B cell (primary cell): ENCODE measurements at regions not wholly inside any gene's neighbourhood (a gene's known extent, or its start where the extent isn't known, plus 50 kb on each side); places are given as distances from the start of the nearest gene placed in this dataset. TPM values are rescaled to one million over a fixed set of nuclear protein-coding genes. Genes with fewer than 3 reads are reported as not detected.
A peak's percentile ranks its signal among the peaks of the same experiment; 100 is the strongest.
"Not testable (repeated sequence)": the region's sequence is repeated elsewhere in the genome, so short reads cannot be mapped to it uniquely, and the experiment has no call there.

Source experiments
- ATAC-seq: fragments of 200-7000 bp; cut with Tn5 transposase; one replicate; pipeline ENCODE4 v1.10.0; 2021; ENCODE audit warnings: low read depth, mild to moderate bottlenecking, moderate number of reproducible peaks, moderate library complexity
- CTCF ChIA-PET: fragments of 350-600 bp; sonication (Branson Sonifier 250); formaldehyde crosslinking; loops from one replicate; lab custom pipeline; 2021; ENCODE audit warnings: antibody characterized with exemption, inconsistent platforms; lab: Charles Lee
- POLR2A ChIA-PET: fragments of 350-600 bp; sonication (Branson Sonifier 250); formaldehyde crosslinking; loops from one replicate; lab custom pipeline; 2021; ENCODE audit warnings: antibody characterized with exemption; lab: Charles Lee
- DNase-seq: peaks from one replicate; pipeline ENCODE4 v3.0.0; 2013
- H2AFZ ChIP-seq: 2 replicates; pipeline ENCODE4 v1.6.1; 2012; ENCODE audit warnings: mild to moderate bottlenecking, low read depth, low read length; ENCODE audit not compliant: insufficient read depth, poor library complexity, severe bottlenecking
- H3K27ac ChIP-seq, 2 donors: 1 replicate in 1 of 2; 2 replicates in 1 of 2; pipeline ENCODE4 v1.5.1; 2012 to 2013; ENCODE audit warnings: low read length in 2 of 2, mild to moderate bottlenecking in 2 of 2, moderate library complexity in 1 of 2
- H3K27me3 ChIP-seq, 4 experiments: fragments of 200-600 bp in 1 of 4; sonication (generic) in 1 of 4; replicated peaks in 1 of 4; 1 replicate in 2 of 4; 2 replicates in 2 of 4; pipeline versions ENCODE4 v1.6.1 to v1.7.0; 2013 to 2016; ENCODE audit warnings: low read length in 3 of 4, mild to moderate bottlenecking in 2 of 4, mixed read lengths in 1 of 4, moderate library complexity in 1 of 4; ENCODE audit not compliant: insufficient read depth in 4 of 4, control insufficient read depth in 3 of 4; ENCODE audit errors: control extremely low read depth in 1 of 4
- H3K36me3 ChIP-seq, 2 experiments: replicated peaks in 1 of 2; 1 replicate in 1 of 2; 2 replicates in 1 of 2; pipeline versions ENCODE4 v1.6.1 to v1.7.1; 2013; ENCODE audit warnings: low read length in 1 of 2; ENCODE audit not compliant: insufficient read depth in 2 of 2, control insufficient read depth in 1 of 2; ENCODE audit errors: control extremely low read depth in 1 of 2, extremely low read depth in 1 of 2
- H3K4me1 ChIP-seq, 2 donors: fragments of 200-600 bp in 1 of 2; sonication (generic) in 1 of 2; 1 replicate in 1 of 2; 2 replicates in 1 of 2; pipeline versions ENCODE4 v1.5.1 to v1.6.1; 2013 to 2017; ENCODE audit warnings: low read length in 2 of 2; ENCODE audit not compliant: control insufficient read depth in 2 of 2, insufficient read depth in 2 of 2
- H3K4me2 ChIP-seq: replicated peaks from 2 replicates; pipeline ENCODE3; 2012; ENCODE audit warnings: mild to moderate bottlenecking, low read depth, low read length; ENCODE audit not compliant: poor library complexity, severe bottlenecking
- H3K4me3 ChIP-seq, 5 experiments: fragments of 200-600 bp in 1 of 5; sonication (generic) in 1 of 5; 1 replicate in 3 of 5; 2 replicates in 2 of 5; pipeline versions ENCODE4 v1.5.1 to v1.7.0; 2011 to 2016; ENCODE audit warnings: low read length in 4 of 5, mild to moderate bottlenecking in 4 of 5, low read depth in 2 of 5, control low read depth in 1 of 5, moderate library complexity in 1 of 5; ENCODE audit not compliant: insufficient read depth in 1 of 5; ENCODE audit errors: control extremely low read depth in 1 of 5, extremely low read depth in 1 of 5
- H3K79me2 ChIP-seq: fragments of 200-600 bp; sonication (generic); one replicate; pipeline ENCODE4 v1.6.0; 2016; ENCODE audit warnings: low read length; ENCODE audit not compliant: control insufficient read depth, insufficient read depth
- H3K9ac ChIP-seq: fragments of 200-600 bp; sonication (generic); 2 replicates; pipeline ENCODE4 v1.6.1; 2017; ENCODE audit warnings: mild to moderate bottlenecking, low read length, moderate library complexity
- H3K9me3 ChIP-seq, 3 donors: one replicate each; pipeline versions ENCODE4 v1.6.1 to v1.7.1; 2013; ENCODE audit warnings: low read length in 2 of 3; ENCODE audit not compliant: control insufficient read depth in 2 of 3, insufficient read depth in 1 of 3; ENCODE audit errors: control extremely low read depth in 1 of 3
- H4K20me1 ChIP-seq: 2 replicates; pipeline ENCODE4 v1.6.0; 2012; ENCODE audit warnings: mild to moderate bottlenecking, low read length; ENCODE audit not compliant: insufficient read depth, control insufficient read depth, poor library complexity, severe bottlenecking
- H3K27ac Mint-ChIP-seq: one replicate; pipeline ENCODE4 v1.8.0; 2021; ENCODE audit warnings: mixed read lengths
- H3K27me3 Mint-ChIP-seq: one replicate; pipeline ENCODE4 v1.8.0; 2021; ENCODE audit warnings: mixed read lengths
- H3K4me1 Mint-ChIP-seq: one replicate; pipeline ENCODE4 v1.8.0; 2021; ENCODE audit warnings: mixed read lengths
- H3K4me3 Mint-ChIP-seq: one replicate; pipeline ENCODE4 v1.8.0; 2021; ENCODE audit warnings: mixed read lengths
- H3K9me3 Mint-ChIP-seq: one replicate; pipeline ENCODE4 v1.8.0; 2022; ENCODE audit warnings: mixed read lengths; ENCODE audit not compliant: insufficient read depth
- WGBS: methylation state at CpG from one replicate; pipeline ENCODE4 v1.1.5; 2013; ENCODE audit warnings: missing lambda C conversion rate; ENCODE audit not compliant: insufficient coverage; 5-methylcytosine and 5-hydroxymethylcytosine counted together
- intact Hi-C: fragments of 100-400 bp; cut with micrococcal nuclease; formaldehyde crosslinking; loops from one replicate; pipeline ENCODE4 v1.10.0; 2022
- small RNA-seq: library from RNA; depleted of rRNA; stranded (forward); fragments of <200 nt; gene quantifications from one replicate; pipeline ENCODE3, GENCODE V24; 2012; ENCODE audit warnings: low replicate concordance, low read depth; ENCODE audit not compliant: insufficient read length

- H3K4me3 Mint-ChIP-seq, H3K4me1 Mint-ChIP-seq, DNase-seq, H3K27me3 Mint-ChIP-seq, H3K27ac Mint-ChIP-seq, H3K79me2 ChIP-seq, H3K9me3 ChIP-seq, H3K9me3 Mint-ChIP-seq, H2AFZ ChIP-seq, CTCF ChIA-PET, intact Hi-C loops, H3K4me3 ChIP-seq, POLR2A ChIA-PET, H3K9ac ChIP-seq, H3K27me3 ChIP-seq, H3K27ac ChIP-seq, H3K4me1 ChIP-seq, H4K20me1 ChIP-seq, H3K36me3 ChIP-seq, H3K4me2 ChIP-seq: not testable (repeated sequence)
- ATAC-seq: peak; percentile 46
- no CpG with 5 or more reads among the region's 27 CpGs for WGBS
These were observed 4364.5 kb upstream of the TPTE start for GRCh38 chr21:6156712-6157389.

GRCh38 chr21:6157515-6157914 is 4363.9 kb upstream of the TPTE start:
- H3K9me3 ChIP-seq, H3K36me3 ChIP-seq, intact Hi-C loops, DNase-seq, POLR2A ChIA-PET, H3K27me3 Mint-ChIP-seq, H3K4me1 Mint-ChIP-seq, H3K9me3 Mint-ChIP-seq, H3K4me3 ChIP-seq, H3K9ac ChIP-seq, H2AFZ ChIP-seq, H3K79me2 ChIP-seq, H3K4me2 ChIP-seq, H3K4me1 ChIP-seq, H3K27me3 ChIP-seq, H3K27ac Mint-ChIP-seq, H4K20me1 ChIP-seq, H3K27ac ChIP-seq, CTCF ChIA-PET, H3K4me3 Mint-ChIP-seq: not testable (repeated sequence)
- WGBS: no CpG with 5 or more reads among the region's 11 CpGs
- peak; percentile 7 for ATAC-seq

- H3K4me1 Mint-ChIP-seq, H2AFZ ChIP-seq, H3K27ac ChIP-seq, H3K27me3 ChIP-seq, H3K27me3 Mint-ChIP-seq, intact Hi-C loops, H3K79me2 ChIP-seq, H3K4me2 ChIP-seq, DNase-seq, H3K27ac Mint-ChIP-seq, H3K9me3 ChIP-seq, H3K9me3 Mint-ChIP-seq, H3K4me3 Mint-ChIP-seq, H3K4me3 ChIP-seq, H3K4me1 ChIP-seq, POLR2A ChIA-PET, H3K9ac ChIP-seq, H3K36me3 ChIP-seq, CTCF ChIA-PET, H4K20me1 ChIP-seq: not testable (repeated sequence)
- ATAC-seq: peak; percentile 29
- no CpG with 5 or more reads among the region's 9 CpGs for WGBS
These were observed 4363.2 kb upstream of the TPTE start for GRCh38 chr21:6158171-6158570.

Small RNAs in the stretch of these regions (small RNA-seq; reads per million reads assigned to genes)
- gene CU639417.2: not detected
